ENCODE measurements at regions not wholly inside any gene's neighbourhood (a gene's known extent, or its start where the extent isn't known, plus 50 kb on each side); places are given as distances from the start of the nearest gene placed in this dataset.

DNA sequence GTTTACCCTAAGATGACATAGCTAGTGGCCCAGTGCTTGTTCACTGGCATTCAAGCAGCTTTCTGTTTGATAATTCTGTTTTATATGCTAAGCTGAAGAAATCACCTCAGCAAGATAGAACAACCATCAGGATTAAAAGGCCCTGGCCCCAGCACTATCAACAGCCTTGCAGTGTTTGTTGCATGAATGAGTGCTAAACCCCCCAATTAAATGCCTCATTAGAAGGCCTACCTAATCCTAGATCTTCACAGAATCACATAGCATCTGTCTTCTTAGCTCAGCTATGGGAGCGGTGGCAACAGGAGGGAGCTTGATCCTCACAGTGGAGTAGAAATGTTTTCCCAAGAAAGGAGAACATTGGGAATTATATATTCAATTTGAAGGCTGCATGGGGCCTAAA is 194.1 kb upstream of the HNMT start:
- TF ChIP-seq, protein P1, sequence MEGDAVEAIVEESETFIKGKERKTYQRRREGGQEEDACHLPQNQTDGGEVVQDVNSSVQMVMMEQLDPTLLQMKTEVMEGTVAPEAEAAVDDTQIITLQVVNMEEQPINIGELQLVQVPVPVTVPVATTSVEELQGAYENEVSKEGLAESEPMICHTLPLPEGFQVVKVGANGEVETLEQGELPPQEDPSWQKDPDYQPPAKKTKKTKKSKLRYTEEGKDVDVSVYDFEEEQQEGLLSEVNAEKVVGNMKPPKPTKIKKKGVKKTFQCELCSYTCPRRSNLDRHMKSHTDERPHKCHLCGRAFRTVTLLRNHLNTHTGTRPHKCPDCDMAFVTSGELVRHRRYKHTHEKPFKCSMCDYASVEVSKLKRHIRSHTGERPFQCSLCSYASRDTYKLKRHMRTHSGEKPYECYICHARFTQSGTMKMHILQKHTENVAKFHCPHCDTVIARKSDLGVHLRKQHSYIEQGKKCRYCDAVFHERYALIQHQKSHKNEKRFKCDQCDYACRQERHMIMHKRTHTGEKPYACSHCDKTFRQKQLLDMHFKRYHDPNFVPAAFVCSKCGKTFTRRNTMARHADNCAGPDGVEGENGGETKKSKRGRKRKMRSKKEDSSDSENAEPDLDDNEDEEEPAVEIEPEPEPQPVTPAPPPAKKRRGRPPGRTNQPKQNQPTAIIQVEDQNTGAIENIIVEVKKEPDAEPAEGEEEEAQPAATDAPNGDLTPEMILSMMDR (IDR thresholded peaks at IDR 0.05) = no peak
- no peak for TF ChIP-seq POLR2AphosphoS5 (IDR thresholded peaks at IDR 0.05)
- no peak for TF ChIP-seq POLR2A (IDR thresholded peaks at IDR 0.05)
- TF ChIP-seq EP300 (IDR thresholded peaks at IDR 0.05) = no peak
